Liver (tissue), 8 donors: ENCODE measurements at regions not wholly inside any gene's neighbourhood (a gene's known extent, or its start where the extent isn't known, plus 50 kb on each side); places are given as distances from the start of the nearest gene placed in this dataset.

Experiments used
- DNase-seq: peaks from one replicate; pipeline ENCODE4 v3.0.0-alpha.2; 2017; ENCODE audit warnings: low spot score
- H3K27ac ChIP-seq, 2 donors: one replicate each; pipeline ENCODE4 v1.7.0; 2013; ENCODE audit warnings: inconsistent platforms in 2 of 2, low read length in 2 of 2, control low read depth in 1 of 2, low read depth in 1 of 2, mild to moderate bottlenecking in 1 of 2
- H3K27me3 ChIP-seq, 4 donors: one replicate each; pipeline versions ENCODE4 v1.6.1 to v1.7.0; 2013; ENCODE audit warnings: low read length in 3 of 4, inconsistent platforms in 1 of 4, mild to moderate bottlenecking in 1 of 4, moderate library complexity in 1 of 4; ENCODE audit not compliant: control insufficient read depth in 4 of 4, insufficient read depth in 4 of 4
- H3K36me3 ChIP-seq, 4 donors: one replicate each; pipeline versions ENCODE4 v1.6.1 to v1.7.0; 2013; ENCODE audit warnings: low read length in 3 of 4, mild to moderate bottlenecking in 3 of 4, low read depth in 1 of 4, moderate library complexity in 1 of 4; ENCODE audit not compliant: control insufficient read depth in 4 of 4, insufficient read depth in 3 of 4
- H3K4me1 ChIP-seq, 4 donors: one replicate each; pipeline versions ENCODE4 v1.6.1 to v1.7.0; 2013; ENCODE audit warnings: low read length in 3 of 4, mild to moderate bottlenecking in 3 of 4, moderate library complexity in 1 of 4; ENCODE audit not compliant: control insufficient read depth in 4 of 4, insufficient read depth in 4 of 4
- H3K4me3 ChIP-seq, 3 donors: one replicate each; pipeline versions ENCODE4 v1.6.1 to v1.7.0; 2013; ENCODE audit warnings: low read length in 3 of 3, control low read depth in 1 of 3, low read depth in 1 of 3, mild to moderate bottlenecking in 1 of 3
- H3K9ac ChIP-seq, 2 donors: one replicate each; pipeline ENCODE4 v1.7.0; 2013; ENCODE audit warnings: low read length in 2 of 2, mild to moderate bottlenecking in 2 of 2, moderate library complexity in 2 of 2, control low read depth in 1 of 2, low read depth in 1 of 2
- H3K9me3 ChIP-seq, 4 donors: one replicate each; pipeline versions ENCODE4 v1.6.1 to v1.7.0; 2013; ENCODE audit warnings: low read length in 3 of 4; ENCODE audit not compliant: control insufficient read depth in 4 of 4
- ATF3 ChIP-seq: IDR thresholded peaks from 2 replicates; pipeline ENCODE4 v1.6.1; 2016; ENCODE audit warnings: antibody characterized with exemption
- EGR1 ChIP-seq, 2 donors: IDR thresholded peaks; 2 replicates each; pipeline ENCODE4 v1.6.1; 2016 to 2018; ENCODE audit warnings: antibody characterized with exemption in 2 of 2, low read depth in 2 of 2
- FOXA1 ChIP-seq: IDR thresholded peaks from 2 replicates; pipeline ENCODE4 v1.6.1; 2016; ENCODE audit warnings: antibody characterized with exemption
- FOXA2 ChIP-seq: IDR thresholded peaks from 2 replicates; pipeline ENCODE4 v1.6.1; 2016; ENCODE audit warnings: antibody characterized with exemption
- GABPA ChIP-seq, 2 donors: IDR thresholded peaks in 1 of 2; conservative IDR thresholded peaks in 1 of 2; 2 replicates each; pipeline ENCODE4 v1.6.1; 2016; ENCODE audit warnings: antibody characterized with exemption in 2 of 2, mild to moderate bottlenecking in 1 of 2, moderate library complexity in 1 of 2
- HNF4A ChIP-seq, 2 donors: conservative IDR thresholded peaks; 2 replicates each; pipeline ENCODE4 v1.6.1; 2016; ENCODE audit warnings: antibody characterized with exemption in 2 of 2, mild to moderate bottlenecking in 2 of 2
- HNF4G ChIP-seq: IDR thresholded peaks from 2 replicates; pipeline ENCODE4 v1.6.1; 2016; ENCODE audit warnings: antibody characterized with exemption
- JUND ChIP-seq, 2 donors: IDR thresholded peaks; 2 replicates each; pipeline ENCODE4 v1.6.1; 2016; ENCODE audit warnings: antibody characterized with exemption in 2 of 2
- NR2F2 ChIP-seq: IDR thresholded peaks from 2 replicates; pipeline ENCODE4 v1.6.1; 2016; ENCODE audit warnings: antibody characterized with exemption
- RAD21 ChIP-seq, 2 donors: IDR thresholded peaks; 2 replicates each; pipeline ENCODE4 v1.6.1; 2016; ENCODE audit warnings: antibody characterized with exemption in 2 of 2, mild to moderate bottlenecking in 2 of 2
- REST ChIP-seq: IDR thresholded peaks from 2 replicates; pipeline ENCODE4 v1.6.1; 2016; ENCODE audit warnings: antibody characterized with exemption, mild to moderate bottlenecking
- RXRA ChIP-seq, 2 donors: IDR thresholded peaks; 2 replicates each; pipeline ENCODE4 v1.6.1; 2017 to 2018; ENCODE audit warnings: antibody characterized with exemption in 2 of 2, mild to moderate bottlenecking in 1 of 2
- SP1 ChIP-seq: IDR thresholded peaks from 2 replicates; pipeline ENCODE4 v1.6.1; 2018; ENCODE audit warnings: antibody characterized with exemption, mild to moderate bottlenecking
- TAF1 ChIP-seq: conservative IDR thresholded peaks from 2 replicates; pipeline ENCODE4 v1.6.1; 2016; ENCODE audit warnings: antibody characterized with exemption, mild to moderate bottlenecking
- YY1 ChIP-seq: IDR thresholded peaks from 2 replicates; pipeline ENCODE4 v1.6.1; 2016; ENCODE audit warnings: antibody characterized with exemption, mild to moderate bottlenecking
- ZBTB33 ChIP-seq: IDR thresholded peaks from 2 replicates; pipeline ENCODE4 v1.6.1; 2016; ENCODE audit warnings: antibody characterized with exemption
- WGBS: extraction: QIAGEN DNeasy Blood & Tissue Kit; methylation state at CpG from one replicate; pipeline ENCODE4 v1.1.7; 2013; 5-methylcytosine and 5-hydroxymethylcytosine counted together
- TF ChIP-seq, protein P1 (sequence below): IDR thresholded peaks from 2 replicates; pipeline ENCODE4 v1.6.1; 2016; ENCODE audit warnings: antibody characterized with exemption
- TF ChIP-seq, protein P2 (sequence below): fragments of 150-350 bp; IDR thresholded peaks from 2 replicates; pipeline ENCODE4 v1.5.1; 2017; ENCODE audit warnings: improper control_type of control experiment, low read depth, low read length; ENCODE audit not compliant: missing input control
- donor health status: healthy.
- donor health status: healthy.
- donor health status: healthy.
- donor health status: healthy.
- donor health status: healthy.

DNA sequence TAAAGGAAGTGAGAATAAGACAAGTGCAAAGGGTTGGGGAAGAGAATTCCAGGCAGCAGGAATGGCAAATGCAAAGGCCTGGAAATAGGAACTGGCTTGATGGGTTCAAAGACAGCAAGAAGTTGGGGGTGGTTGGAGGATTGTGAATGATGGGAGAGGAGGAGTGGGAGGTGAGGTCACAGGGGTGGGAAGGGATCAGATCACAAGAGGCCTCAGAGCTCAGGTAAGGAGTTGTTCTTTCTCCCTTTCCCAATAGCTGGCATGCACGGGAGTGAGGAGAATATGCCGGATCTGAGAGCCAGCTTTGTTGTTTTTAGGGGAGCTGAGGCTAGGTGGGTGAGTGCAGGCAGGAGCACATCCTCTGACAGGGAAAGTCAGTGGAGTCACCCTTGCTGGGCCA, 94.0 kb upstream of the RAB3GAP2 start:
- Histone ChIP-seq H3K4me1 (no peaks in the 10 kb centered on the region), H3K27me3 (peaks cover 0 to 2% (median 0%) of the 10 kb centered on the region in 4 donors), H3K4me3 (no peak overlapping the region), H3K9me3 (peaks cover 0 to 3% (median 0%) of the 10 kb centered on the region in 4 donors), H3K36me3 (no peaks in the 10 kb centered on the region), H3K9ac (no peak overlapping the region), H3K27ac (no peak overlapping the region)
- no peak for DNase-seq
- 76% methylated on average over 2 of the region's 2 CpGs for WGBS
- TF ChIP-seq, protein P1, sequence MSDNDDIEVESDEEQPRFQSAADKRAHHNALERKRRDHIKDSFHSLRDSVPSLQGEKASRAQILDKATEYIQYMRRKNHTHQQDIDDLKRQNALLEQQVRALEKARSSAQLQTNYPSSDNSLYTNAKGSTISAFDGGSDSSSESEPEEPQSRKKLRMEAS = no peak
- no peak for TF ChIP-seq NR2F2
- TF ChIP-seq SP1 = no peak
- no peak for TF ChIP-seq JUND (IDR thresholded peaks at IDR 0.05)
- TF ChIP-seq ZBTB33 = no peak
- no peak for TF ChIP-seq HNF4G
- no peak for TF ChIP-seq GABPA (IDR thresholded peaks at IDR 0.05 in 1 of 2, conservative IDR thresholded peaks at IDR 0.05 in 1 of 2)
- TF ChIP-seq REST = no peak
- no peak for TF ChIP-seq HNF4A (conservative IDR thresholded peaks at IDR 0.05)
- no peak for TF ChIP-seq RAD21 (IDR thresholded peaks at IDR 0.05)
- no peak for TF ChIP-seq ATF3
- no peak for TF ChIP-seq EGR1 (IDR thresholded peaks at IDR 0.05; ENCODE audit: low read depth in 2 of 2)
- TF ChIP-seq, protein P2, sequence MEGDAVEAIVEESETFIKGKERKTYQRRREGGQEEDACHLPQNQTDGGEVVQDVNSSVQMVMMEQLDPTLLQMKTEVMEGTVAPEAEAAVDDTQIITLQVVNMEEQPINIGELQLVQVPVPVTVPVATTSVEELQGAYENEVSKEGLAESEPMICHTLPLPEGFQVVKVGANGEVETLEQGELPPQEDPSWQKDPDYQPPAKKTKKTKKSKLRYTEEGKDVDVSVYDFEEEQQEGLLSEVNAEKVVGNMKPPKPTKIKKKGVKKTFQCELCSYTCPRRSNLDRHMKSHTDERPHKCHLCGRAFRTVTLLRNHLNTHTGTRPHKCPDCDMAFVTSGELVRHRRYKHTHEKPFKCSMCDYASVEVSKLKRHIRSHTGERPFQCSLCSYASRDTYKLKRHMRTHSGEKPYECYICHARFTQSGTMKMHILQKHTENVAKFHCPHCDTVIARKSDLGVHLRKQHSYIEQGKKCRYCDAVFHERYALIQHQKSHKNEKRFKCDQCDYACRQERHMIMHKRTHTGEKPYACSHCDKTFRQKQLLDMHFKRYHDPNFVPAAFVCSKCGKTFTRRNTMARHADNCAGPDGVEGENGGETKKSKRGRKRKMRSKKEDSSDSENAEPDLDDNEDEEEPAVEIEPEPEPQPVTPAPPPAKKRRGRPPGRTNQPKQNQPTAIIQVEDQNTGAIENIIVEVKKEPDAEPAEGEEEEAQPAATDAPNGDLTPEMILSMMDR = no peak
- no peak for TF ChIP-seq FOXA1
- TF ChIP-seq RXRA (IDR thresholded peaks at IDR 0.05) = no peak
- TF ChIP-seq FOXA2 = no peak
- no peak for TF ChIP-seq TAF1
- TF ChIP-seq YY1 = no peak
